Activated CD4-positive, alpha-beta T cell treated with anti-CD3 and anti-CD28 coated beads, Interleukin-2, Interleukin-6, amounts not matched to agents 100 ng/mL and 50 ng/mL, durations not matched to agents 16 hours and 8 hours (primary cell): ENCODE measurements at regions not wholly inside any gene's neighbourhood (a gene's known extent, or its start where the extent isn't known, plus 50 kb on each side); places are given as distances from the start of the nearest gene placed in this dataset.

ENCODE experiments used
- DNase-seq: peaks from one replicate; pipeline ENCODE4 v3.0.0-alpha.2; 2020

DNA sequence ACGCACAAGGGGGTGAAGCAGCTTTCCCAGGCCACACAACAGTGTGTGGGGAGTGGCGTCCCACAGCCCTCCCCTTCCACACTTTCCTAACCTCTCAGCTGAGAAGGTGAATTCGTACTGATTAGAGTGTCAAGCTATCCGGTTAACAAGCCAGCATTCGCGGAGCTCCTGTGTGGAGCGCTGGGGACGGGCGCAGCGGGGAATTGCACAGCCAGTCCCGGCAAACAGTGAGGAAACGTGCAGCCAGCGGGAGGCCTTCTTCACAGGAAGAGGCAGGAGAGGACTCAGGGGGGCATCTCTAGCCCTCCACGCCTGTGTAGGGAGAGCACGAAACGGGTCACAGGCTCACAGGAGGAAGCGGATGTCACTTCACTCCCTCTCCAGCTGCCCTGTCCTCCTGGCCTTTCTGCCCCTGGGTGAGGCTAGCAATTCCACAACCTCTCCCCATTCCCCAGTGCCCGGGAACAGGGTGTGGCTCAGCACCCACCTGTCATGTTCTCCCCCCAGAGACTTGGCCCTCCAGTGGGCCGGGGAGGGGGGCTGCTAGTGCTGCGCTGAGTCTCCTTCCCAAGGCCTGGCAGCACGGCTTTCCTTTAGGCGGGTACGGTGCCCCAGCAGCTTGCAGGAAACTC, 117.3 kb downstream of the CPZ start:
- DNase-seq, result no peak

DNA sequence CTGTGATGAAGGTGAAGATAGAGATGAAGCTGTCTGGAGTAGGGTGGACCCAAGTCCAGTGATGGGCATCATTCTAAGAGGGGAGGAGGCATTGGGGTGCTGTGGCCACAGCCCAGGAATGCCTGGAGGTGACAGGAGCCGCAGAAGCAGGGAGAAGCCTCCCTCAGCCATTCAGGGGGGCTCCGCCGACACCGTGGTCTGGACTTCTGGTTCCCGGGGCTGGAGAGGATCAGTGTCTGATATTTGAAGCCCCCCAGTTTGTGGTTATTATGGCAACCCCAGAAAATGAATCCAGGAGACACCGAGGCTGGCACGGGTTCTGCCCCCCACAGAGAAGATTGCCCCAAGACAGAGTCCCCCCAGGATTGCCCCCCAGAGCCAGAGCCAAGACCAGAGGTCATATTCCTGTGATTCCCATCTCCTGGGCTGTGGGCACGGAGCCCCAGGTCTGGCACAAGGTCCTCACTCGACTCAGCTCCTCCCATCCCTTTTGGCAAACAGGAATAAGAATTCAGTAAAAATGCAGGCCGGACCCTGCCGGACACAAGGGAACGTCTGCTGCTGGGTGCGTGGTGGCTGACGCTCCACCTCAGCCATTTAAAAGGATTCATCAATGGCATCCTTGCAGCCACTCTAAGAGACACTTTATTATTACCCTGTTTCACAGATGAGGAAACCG, 116.6 kb downstream of the CPZ start:
- no peak for DNase-seq

DNA sequence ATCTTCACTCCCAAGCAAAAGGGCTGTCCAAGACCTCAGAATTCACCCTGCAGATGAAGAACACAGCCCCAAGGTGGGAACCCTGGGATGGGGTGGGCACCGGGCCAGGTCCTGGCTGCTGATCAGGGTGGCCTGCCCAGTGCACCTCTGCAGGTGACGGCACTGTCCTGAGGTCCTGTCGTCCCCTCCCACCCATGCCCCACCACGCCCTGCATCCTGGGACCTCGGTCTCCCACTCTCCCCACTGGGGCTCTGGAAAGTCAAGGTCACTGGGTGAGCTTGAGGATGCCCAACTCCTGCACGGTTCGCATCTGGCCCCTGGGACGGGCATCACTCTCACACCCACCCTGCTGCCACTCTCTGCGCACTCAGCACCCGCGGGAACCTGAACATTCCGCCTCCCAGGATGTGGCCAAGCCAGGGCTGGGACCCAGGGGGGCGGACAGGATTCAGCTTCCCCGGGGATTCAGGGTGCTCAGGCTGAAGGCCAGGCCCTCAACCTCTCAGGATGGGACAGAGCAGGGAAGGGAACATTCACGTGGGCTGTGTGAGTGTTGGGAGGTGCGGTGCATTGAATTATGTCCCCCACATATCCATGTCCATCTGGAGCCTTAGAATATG, 115.9 kb downstream of the CPZ start:
- no peak for DNase-seq

DNA sequence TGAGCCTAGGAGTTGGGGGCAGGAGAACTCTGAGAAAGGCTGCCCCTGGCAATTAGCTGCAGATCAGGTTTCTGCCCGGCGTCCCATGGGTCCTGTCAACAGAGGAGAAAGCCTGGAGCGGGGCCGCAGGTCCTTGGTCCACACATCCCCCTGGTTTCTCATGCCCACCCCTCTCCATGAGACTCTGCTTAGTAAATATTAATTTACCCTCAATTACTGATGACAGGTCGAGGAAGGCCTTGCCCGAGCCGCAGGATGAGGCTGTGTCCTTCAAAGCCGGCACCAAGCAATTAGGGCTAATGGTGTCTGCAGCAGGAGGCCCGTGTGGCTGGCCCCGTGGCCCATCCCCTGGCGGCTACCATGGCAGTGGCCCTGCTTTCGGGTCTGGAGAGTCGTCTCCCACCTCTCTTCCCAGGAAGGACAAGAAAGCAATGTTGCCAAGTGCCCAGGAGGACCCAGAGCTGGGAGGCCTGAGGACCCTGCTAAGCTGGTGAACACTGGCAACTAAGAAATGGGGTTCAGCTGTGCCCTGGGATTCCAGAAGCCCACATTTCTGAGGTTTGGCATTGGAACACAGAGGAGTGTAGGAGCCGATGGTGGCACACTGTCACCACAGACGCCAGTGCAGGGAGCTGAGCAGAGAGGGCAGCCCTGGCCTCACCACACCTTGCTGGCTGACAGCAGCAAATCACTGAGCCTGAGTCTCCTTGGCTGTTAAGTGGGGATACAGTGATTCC, 114.6 kb downstream of the CPZ start:
- no peak for DNase-seq

DNA sequence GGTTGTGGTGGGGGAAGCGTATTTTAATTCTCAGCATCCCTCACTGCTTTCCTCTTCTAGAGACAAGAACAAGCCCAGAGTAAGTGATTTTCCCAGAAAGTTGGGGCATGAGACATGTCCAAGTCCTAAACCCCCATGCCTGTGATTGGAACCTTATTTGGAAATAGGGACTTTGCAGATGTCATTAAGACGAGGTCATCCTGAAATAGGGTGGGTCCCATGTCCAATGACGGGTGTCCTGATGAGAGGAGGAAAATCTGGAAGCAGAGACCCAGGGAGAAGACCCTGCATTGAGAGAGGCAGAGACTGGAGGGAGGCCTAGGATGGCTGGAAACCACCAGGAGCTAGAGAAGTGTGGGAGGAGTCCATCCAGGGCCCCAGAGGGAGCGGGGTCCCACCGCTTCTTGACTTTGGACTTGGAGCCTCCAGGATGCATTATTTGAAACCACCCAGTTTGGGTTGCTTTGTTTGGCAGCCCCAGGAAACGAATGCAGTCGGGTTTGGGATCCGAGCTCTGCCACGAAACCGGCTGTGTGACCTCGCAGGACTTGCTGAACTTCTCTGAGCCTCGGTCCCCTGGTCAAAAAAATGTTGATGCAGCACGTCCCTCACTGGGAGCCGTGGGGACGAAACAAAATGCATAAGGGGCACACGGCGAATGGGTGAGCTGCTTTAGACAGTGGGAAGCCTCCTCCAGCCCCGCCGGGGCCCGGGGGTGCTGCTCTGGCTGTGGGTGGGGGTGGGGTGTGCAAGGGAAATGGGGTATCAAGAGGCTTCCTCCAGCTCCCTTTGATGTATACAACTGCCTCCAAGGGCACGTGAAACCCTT, 113.9 kb downstream of the CPZ start:
- no peak for DNase-seq

DNA sequence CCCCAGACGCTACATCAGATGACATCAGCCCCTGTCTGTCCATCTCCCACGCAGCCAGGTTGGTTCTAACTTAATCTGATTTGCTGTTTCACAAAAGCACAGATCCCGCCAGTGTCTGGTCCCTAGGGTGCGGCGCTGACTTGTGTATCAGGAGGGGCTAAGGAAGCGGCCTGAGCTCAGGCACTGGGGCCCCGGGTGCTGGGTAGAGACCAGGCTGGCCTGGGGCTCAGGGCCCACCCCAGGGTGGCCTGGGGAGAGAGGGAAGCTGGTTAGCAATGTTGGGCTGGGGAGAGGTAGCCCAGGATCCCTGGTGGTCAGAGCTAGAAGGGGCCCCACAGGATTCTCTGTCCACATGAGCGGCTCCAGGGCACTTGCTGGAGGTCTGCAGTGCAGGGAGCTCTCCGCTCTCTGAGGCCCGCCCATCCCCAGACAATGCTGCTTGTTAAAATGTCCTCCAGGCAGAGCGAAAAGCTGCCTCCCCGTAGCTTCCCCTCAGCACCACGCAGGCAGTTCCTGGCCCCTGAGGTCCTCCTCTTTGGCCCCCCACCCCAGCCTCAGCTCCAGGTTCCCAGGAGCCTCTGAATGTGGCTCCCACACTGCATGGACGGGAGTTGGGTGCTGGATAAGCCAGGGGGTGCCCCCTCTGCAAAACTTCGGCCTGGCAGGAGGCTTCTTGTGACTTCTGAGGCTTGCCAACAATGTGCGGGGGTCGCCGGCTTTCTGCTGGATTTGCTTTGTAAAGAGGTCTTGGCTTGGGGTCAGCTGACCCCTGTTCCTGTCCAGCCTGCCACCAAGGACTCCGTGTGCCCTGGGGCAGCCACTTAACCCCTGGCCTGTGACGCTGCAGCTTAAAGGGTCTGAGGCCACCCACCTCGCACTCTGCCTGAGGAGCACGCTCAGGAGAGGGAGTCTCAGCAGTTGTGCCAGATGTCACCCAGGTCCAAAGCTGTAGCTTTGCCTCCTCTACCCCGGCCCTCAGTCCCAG, 112.9 kb downstream of the CPZ start:
- DNase-seq, result no peak

DNA sequence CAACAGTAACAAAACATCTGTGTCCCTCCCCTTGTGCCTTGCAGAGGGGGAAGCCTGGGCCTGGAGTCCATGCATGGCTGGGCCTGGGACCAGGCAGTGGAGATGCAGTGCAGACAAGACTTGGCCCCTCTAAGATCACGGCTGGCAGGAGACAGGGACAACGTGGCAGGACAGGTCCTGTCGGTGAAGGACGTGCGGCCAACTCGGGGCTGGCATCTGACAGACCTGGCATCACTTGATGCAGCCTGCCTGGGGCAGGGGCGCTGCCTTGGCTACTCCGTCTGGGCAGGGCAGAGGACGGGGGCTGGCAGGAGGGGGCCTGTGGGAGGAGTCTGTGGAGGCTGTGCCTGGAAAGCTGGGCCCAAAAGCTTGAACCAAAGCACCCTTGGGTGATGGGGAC, 112.1 kb downstream of the CPZ start:
- no peak for DNase-seq

DNA sequence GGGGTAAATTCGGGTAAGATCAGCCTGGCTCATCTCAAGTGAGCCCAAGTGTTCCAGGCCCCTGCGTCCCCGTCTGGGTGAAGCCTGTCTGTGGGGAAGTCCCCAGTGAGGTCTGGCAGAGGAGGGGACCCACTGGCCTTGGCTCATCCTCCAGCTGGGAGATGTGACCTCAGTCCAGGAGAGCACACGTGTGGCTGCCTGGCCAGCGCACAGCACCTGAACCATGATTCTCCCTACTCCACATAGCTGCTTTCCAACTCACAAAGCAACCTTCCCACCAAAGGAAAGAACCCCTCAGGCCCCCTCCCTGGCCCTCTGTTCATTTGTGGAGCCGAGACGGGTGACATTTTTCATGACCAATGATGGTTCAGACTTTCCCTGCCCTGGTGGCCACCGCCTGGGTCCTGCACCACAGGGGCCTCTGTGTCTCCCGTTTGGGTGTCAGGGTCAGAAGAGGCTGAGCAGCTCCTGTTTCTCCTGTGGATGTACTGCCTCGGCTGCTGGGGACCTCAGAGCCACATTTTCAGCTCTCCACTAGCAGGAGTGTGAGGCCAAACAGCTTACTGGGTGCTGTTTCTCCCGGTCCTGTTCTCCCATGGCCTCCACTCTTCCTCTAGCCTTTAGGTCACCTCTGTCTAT, 111.4 kb downstream of the CPZ start:
- DNase-seq, result no peak

DNA sequence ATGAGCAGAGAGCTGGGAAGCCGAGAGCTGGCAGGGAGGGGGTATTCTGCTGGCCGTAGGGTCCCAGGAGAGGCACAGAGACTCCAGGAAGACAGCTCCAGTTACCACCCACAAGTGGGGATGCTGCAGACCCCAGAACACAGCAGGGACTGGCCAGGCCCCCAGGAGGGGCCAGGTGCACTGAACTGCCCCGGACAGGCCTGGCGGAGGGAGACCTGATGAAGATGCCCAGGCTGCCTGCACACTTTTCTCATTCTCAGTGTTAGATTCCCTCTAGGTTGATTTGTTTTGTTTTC, 110.8 kb downstream of the CPZ start:
- DNase-seq, result no peak

DNA sequence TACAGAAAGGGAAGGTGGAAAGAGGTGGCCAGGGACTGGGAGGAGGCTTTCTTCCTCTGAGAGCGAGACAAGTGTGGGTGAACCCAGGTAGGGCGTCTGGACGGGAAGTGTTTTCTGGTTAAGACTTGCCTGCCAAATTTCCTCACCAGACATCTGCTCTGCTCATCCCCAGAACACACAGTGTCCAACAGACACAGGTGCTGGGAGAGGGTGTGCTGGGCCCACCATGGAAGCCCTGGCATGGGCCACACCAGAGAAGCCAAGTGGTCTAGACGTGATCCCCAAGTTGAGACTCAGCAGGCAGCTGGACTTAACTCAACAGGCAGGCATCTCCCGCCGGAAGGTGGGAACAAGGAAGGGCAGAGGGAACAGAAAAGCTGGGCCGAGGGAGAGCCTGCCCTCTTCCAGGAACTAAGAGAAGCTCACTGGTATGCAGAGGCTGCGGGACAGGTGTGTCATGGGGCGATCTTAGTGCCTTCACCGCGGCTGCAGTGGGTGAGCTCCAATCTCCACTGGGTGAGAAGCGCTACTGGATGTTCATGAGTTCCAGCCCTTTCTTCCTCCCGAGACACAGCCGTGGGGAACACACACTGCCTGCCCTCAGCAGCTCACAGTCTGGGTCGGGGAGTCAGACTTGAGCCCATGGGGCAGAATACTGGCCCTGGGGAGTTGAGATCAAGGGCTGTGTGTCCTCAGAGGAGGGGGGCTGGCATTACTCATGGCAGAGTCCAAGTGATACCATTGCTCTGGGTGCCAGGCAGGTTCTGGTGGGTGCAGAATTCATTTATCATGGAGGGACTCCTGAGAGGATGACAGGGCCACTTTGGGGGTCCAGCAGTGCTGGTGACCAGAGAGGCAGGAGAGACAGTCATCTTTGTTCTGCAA, 110.2 kb downstream of the CPZ start:
- no peak for DNase-seq

DNA sequence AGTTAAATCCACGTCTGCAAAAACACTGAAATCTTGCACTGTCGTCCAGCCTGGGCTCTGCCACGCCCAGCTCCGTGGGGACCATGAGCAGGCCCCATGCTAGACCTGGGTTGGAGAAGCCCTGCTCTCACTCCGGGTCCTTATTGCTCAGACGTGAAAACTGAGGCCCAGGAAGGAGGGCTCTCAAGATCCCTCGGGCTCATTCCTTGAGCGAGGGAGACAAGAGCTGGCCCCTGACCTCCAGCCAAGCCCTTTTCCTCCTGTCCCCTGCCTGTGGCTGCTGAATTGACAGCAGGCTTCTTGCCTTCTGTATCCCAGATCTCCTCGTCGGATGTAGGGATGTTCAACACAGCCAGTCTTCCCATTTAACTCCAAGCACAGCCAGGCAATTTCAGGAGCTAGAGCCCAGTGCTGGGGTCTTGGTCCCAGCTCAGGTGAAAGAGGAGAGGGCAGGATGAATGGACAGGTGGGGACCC, 109.5 kb downstream of the CPZ start:
- DNase-seq, result no peak

DNA sequence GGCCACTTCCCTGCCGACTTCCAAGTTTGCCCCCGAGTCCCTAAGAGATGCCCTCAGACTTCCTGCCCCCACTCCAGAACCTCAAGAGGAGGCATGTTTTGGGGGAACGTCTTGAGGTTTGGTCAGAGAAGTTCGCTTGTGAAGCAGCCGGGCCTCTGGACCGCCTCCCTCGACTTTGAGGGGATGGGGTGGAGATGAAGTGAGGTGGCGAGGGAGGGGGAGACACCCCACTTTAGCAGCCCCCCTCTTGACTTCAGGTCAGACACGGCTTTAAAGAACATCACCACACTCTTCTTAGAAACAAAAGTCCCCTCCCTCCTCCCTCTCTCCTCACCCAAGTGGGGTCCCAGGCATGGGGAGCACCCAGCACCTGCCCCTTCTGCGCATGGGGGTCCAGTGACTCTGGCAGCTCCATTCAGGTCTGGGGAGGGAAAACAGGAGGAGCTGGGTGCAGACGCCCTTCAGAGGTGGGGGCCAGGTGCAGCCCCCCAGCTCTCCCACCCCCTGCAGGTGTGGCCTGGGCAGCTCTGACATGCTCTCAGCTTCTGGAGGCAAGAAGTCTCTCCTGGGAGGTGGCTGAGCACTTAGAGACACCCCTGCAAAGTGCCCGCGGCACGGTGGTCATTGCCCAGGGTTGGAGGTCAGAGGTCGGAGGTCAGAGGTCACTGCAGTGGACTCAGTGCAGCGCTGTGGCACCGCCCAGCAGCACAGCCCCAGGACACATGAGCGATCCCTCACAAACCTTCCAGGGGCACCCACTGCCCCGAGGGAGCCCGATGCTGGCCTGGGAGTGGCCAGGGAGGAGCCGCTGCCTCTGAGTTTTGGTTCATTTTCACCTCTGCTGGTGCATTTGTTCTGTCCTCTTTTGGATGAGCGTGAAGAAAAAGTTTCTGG, 108.8 kb downstream of the CPZ start:
- no peak for DNase-seq

DNA sequence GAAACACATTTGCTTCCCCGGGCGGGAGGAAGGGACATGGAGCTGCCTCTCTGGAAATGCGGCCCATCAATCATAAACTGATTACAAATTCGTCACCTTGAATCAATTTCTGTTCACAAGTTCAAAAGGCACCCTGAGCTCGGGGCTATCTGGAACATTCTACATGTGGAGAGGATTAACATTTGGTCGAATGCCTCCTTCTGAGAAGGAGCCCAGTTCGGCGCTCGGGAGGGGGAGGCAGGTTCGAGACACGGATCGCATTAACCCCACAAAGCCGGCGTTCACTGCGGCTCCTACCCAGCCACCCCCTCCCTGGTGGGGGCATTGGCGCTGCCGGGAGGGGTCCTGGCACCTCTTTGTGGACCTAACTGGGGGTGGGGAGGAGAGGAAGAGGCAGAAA, 108.0 kb downstream of the CPZ start:
- no peak for DNase-seq

DNA sequence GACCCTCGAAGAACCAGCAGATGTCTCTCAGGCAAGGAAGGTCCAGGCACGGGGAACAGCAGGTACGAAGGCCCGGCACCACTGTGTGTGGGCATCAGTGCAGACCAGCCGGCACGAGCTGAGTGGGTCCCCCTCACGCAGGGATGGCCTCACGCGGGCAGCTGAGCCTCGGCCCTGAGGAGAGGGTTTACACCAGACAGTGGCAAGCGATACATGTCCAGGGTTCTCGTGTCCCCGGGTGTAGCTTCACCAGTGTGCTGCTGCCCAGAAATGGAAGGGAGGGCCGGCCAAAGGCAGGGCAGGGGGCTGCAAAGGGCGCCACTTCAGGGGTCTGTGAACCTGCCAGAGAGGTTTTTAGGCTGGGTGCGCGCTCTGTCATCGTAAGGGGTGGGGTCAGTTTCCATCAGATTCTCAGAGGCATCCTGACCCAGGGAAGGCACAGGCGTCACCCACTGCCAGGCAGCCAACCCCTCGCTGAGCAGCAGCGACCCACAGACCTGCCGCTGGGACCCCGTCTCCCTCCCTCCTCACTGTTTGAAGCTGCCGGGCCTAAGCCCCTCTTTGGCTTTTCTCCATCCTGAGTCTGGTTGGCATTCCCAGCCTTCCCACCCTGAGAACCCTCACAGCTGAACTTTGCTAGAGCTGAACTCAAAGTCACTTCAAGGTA, 107.0 kb downstream of the CPZ start:
- no peak for DNase-seq

DNA sequence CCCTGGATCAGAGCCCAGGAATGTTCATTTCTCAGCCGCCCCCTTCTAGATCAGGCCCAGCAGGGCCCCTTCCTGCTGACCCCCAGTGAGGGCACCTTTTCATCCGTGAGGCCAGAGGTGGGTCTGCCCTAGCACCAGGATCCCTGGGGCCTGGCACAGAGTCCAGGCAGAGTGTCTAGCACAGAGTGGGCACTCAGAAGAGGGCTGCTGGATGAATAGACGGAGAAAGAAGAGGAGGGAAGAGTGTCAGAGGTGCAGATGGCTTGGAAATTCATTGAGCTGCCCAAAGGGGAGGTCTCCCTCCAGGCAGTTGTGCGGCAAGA, 106.5 kb downstream of the CPZ start:
- no peak for DNase-seq

DNA sequence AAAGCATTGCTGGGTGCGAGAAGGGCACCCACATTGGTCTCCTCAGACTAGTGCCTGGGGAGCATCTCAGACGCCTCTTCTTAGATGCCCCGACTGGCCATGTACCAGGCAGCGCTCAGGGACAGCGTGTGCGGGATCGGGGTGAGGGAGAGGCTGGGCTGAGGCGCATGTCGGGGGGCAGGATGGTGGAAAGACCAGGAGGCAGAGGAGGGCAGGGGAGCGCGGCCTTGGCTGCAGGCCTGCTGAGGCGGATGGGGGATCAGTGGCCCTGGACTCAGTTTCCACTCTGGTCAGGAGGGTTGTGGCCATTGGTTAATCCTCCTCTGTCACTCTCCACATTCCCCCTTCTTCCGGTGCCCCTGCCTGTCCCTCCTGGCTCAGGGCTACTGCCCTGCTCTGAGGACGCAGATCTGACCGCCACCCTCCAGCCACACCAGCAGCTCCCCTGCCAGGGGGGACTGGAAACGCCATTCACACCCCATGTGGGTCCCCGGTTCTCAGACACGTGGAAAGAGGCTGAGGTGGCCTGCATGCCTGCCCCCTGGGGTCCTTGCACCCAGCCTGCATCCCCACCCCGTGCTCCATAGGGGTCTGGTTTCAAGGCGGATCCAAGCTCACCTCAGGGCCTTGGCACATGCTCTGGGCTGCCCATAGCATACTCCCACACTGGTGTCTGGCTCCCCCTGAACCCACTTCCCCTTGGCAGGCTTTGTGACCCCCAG, 105.9 kb downstream of the CPZ start:
- DNase-seq, result no peak

DNA sequence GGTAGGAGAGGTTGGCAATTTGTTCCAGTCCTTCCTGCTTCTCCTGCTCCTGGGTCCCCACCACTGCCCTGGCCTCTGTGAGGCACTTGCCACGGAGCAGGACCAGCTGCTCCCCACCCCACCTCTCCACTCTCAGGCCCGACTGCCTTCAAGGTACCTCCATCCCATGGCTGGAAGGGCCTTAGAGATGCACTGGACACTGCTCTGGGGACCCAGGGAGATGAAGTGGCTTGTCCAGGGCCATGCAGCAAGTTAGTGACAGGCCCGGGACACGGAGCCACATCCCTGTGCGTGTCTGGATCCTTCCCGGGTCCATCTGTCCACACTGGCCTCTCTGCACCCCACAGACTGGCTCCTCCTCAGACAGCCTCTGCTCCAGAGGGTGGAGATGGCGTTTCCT, 105.3 kb downstream of the CPZ start:
- no peak for DNase-seq
